Activated CD4-positive, alpha-beta T cell treated with anti-CD3 and anti-CD28 coated beads, Interleukin-2, amount 50 U/mL, for 24 hours (primary cell): ENCODE measurements at regions not wholly inside any gene's neighbourhood (a gene's known extent, or its start where the extent isn't known, plus 50 kb on each side); places are given as distances from the start of the nearest gene placed in this dataset.

Experiments used
- DNase-seq, 2 donors: peaks; one replicate each; pipeline ENCODE4 v3.0.0-alpha.2; 2020; ENCODE audit warnings: low read depth in 1 of 2, low spot score in 1 of 2

DNA sequence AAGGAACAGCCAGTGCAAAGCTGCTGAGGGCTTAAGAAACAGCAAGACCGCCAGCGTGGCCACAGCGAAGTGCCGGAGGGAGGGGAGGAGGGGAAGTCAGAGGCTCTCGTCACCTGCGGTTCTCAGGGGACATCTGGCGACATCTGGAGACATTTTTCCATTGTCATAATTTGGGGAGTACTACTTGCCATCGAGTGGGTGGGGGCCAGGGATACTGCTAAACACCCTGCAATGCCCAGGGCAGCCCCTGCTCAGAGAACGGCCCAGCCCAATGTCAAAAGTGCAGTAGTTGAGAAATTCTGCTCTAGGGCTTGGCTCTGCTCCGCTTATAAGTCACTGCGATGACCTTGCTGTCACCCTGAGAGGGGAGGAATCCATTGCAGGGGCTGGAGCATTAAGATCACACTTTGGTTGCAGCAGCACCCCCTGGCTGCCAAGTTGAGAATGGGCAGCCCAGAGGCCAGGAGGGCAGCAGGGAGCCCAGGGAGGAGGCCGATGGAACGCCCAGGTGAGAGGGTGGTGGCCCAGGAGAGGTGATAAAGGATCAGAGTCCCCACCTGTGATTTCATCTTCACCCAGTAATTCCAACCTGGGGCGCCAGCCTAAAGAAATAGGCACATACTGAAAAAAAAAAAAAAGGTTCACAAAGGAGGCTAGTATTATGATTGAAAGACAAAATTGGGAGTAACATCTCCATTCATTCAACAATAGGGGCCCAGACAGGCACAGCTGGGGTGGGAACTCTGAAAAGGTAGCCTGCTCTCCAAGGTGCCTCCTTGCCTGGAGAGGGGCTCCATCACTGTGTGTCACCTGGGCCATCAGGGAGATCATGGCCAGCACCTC lies 218.2 kb downstream of the BMP7 start:
- DNase-seq, result no peak

DNA sequence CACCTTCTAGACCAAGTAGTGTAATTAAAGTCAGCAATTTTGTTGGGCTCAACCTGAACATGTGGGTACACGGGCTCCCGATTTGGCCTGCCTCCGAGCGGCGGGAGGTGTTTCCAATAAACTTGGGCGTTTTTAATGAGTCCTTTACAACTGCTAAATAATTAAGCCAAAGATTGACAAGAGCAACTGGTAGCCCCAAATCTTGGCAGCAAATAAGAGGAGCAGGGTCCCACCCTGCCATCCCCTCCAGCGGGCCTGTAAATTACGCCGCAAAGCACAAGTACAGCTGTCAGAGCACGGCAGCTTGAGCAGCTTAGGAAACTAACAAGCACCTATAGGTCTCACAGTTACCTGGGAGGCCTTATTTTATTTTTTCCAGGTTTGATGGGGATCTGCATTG lies 217.1 kb downstream of the BMP7 start:
- no peak for DNase-seq

DNA sequence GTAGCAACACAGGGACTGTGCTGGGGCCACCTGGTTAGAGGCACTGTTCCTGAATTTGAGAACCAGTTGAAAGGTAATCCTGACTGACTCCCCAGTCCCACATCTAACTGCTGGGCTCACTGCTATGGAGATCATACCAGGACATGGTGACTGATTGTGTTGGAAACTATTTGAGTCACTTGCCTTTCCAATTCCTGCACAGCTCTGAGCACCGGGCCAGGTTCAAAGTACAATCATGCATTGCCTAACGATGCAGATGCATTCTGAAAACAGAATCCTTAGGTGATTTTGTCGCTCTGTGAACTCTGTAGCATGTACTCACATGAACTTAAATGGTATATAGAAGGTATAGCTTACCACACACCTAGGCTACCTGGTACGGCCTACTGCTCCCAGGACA lies 215.3 kb downstream of the BMP7 start:
- DNase-seq, result no peak

DNA sequence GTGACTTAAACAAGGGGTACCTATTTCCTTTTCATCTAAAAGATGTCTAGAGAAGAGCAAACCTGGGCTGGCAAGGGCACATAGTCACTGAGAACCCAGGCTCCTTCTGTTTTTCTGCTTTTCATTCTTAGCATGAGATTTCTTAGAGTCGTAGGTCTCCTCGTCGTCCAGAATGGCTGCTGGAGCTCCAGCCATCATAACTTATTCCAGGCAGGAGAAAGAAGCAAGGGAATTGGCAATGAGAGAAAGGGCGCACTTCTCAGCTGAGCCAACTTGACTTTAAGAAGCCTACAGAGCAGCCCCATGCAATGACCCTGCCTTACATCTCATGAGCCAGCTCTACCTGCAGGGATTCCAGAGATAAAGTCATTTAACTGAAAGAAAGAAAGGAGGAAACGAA lies 213.4 kb downstream of the BMP7 start:
- DNase-seq, result no peak

DNA sequence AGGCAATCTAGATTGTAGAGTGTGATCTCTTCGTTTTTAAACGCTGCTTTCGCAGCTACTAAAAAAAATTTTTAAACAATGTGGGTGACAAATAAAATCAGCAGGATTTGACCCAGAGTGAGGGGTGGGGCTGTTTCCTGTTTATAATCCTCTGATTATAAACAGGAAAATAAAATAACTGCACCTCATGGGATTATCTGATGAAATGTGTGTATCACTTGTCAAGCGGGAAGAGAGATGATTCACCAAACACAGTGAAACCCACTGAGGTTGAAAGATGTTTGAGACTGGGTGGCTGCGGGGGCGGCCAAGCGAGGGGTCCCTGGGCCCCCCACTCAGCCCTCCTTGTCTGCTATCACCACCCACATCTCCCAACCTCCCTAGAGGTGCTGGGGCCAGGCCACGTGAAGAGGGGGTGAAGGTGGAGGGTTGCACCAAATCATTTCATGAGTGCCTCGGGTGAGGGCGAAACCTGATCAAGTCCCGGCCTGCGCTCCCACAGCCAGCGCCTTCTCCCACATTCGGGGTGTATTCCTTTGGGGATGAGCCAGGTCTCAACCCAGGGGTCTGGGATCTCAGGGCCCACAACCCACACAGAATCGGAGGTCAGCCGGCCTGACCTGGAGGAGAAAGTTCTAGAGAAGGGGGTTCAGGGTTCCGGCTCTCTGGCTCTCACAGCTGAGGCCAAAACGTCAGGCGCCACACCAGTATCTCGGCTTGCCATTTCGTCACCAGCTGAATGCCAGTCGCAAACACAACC lies 212.5 kb downstream of the BMP7 start:
- no peak for DNase-seq

DNA sequence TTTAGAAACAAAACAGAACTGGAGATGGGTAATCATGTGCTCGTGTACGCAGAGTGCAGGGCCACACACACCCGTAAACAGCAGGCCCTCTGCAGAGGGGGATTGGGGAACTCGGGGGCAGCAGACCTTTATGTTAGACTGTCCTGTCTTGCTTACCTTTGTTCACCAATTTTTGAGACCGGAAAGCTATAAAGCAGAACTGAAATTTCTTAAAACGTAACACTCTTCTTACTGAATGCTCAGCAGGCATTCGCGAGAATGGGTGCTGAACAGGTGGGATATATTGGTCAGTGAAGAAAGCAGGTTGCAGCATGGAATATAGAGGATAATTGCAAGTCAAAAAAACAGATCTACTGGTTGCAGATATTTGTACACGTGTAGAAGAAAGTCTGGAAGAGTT lies 211.1 kb downstream of the BMP7 start:
- no peak for DNase-seq

DNA sequence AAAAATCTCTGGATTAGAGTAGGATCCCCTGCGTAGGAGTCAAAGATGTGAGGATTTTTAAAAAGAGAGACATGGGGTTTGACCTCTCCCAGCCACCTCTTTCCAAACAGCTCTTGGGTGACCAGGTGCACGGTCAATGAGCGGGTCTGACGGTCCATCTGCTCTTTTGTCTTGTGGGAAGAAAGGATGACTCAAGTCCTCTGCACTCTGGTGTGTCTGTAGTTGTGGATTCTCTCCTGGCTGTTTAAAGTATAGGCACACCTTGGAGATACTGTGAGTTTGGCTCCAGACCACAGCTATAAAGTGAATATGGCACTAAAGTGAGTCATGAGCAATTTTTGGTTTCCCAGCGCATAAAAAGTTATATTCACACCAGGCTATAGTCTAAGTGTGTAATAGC lies 209.8 kb downstream of the BMP7 start:
- DNase-seq, result no peak

DNA sequence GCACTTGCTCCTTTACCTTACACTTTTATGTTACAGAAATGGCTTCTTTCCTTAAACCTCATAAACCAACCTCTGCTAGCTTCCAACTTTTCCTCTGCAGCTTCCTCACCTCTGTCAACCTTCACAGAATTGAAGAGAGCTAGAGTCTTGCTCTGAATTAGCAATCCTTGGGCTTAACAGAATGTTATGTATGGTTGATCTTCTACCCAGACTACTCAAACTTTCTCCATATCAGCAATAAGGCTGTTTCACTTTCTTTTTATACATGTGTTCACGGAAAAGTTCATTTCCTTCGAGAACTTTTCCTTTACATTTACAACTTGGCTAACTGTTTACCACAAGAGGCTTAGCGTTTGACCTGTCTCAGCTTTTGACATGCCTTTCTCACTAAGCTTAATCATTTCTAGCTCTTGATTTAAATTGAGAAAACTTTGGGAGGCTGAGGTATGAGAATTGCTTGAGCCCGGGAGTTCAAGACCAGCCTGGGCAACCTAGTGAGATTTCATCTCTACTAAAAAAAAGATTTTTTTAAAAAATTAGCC lies 207.3 kb downstream of the BMP7 start:
- no peak for DNase-seq

DNA sequence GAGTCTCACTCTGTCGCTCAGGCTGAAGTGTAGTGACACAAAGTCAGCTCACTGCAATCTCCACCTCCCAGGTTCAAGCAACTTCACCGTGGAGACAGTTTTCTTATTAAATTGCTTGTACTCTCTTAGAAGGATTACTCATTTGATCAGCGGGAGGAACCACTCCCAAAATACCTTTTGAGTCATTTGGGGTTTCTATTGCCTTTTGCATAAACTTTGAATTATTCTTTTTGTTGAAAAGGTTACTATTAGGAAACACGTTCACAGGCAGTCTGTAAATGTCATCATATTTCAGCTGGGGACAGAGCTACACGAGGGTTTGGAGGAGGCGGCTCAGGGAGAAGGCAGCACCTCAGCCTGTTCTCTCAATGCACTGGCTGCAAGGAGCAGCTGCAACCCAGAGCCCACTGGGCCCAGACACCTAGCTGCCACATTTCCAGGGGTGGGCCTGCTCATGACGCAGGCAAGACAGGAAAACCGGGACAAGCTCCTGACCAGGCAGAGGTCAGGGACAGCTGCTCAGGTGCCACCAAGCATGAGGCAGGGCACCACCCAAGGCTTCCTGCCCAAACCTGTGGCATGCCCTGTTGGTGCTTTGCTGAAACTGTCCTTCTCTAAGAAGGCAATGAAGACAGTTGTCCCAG lies 205.9 kb downstream of the BMP7 start:
- DNase-seq, result no peak

DNA sequence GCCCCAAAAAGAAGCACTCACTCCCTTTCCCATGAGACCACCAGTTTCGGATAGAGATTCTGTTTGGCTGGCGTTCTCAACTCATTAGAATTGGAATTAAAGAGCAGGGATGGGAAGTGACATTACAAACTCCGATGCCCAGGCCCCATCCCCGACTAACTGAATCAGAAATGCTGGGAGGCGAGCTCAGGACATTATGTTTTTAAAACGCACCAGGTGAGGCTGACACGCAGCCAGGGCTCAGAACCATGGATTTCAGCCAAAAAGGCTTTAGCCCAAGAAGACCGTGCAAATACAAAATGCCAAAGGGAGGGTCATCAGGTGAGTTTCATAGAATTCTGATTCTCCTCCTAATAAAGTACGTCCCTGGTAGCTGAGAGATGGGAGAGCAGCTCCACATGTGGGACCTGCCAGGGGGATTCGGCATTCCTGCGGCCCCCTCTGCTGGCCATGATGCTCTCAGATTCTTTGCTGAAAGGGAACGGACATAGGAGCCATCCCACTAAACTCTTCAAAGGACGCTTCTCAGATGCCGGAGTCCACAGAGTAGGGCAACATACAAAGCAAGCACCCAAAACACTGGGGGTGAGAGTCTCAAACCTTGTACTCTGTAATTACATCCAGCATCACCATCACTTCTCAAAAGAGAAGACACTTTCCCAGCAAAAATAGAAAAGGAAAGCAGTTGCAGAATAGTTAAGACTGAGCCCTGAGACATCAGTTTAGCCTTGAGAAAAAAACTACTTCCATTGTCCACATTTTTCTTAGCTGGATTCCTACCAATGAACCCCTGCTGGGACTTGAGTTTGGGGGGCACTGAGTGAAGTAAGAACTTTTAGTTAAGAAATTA lies 205.2 kb downstream of the BMP7 start:
- no peak for DNase-seq

DNA sequence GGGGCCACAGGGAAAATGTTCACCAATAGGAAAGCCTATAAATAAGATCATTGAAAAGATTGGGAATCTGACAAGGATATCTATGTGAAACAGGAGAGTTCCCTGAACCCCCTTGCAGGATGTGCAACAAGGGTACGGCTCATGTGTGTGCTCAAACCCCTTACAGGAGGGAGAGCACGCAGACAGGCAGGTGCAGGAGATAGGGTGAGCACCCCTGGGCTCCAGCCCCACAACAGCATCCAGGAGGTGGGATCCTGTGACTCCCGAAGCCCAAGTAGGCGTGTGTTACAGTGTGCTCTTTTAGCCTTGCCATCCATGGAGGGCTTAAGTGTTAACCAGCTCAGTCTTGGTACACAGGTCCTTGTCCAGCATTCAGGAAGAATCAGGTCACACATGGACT lies 204.2 kb downstream of the BMP7 start:
- no peak for DNase-seq

DNA sequence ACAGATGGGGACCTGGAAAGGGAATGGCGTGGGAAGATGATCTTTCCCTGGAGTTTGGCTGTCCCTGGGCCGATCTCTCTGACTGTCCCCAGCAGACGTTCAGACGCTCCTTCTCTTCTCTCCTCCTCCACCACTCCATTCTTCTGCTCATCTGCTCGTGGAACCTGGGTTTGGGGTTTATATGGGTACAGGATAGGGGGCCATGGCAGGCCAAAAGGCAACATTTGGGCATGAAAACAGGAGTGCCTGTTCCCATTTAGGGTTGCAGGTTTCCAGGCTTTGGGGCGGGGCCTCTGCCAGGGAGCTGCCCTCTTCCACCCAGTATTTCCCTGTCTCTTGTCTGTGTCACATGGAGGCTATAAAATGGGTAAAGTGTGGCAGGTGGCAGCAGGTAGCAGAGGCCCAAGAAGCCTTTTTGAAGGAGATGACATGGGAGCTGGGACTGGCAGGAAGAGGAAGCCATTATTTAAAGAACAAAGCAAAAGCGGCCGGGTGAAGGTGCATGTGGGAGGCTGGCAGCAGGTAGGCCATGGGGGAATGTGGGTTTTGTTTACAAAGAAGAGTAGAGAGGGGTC lies 203.7 kb downstream of the BMP7 start:
- DNase-seq, result no peak

DNA sequence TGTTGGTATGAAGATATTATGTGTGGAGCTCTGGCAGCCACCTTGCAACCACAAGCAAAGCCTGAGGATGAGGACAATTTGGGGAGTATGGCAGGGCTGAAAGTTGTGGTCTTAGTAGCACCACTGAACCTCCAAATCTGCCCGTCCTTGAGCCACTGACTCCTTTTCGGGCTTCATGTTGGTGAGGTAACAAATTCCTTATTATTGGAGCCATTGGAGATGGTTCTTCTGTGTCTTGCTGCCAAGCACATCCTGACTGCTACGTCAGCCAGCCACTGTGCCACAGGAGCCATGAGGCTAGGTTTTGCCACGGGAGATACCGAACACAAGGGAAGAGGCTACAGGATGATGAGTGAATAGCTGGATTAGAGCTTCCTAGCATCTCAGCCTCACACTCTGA lies 201.6 kb downstream of the BMP7 start:
- no peak for DNase-seq

DNA sequence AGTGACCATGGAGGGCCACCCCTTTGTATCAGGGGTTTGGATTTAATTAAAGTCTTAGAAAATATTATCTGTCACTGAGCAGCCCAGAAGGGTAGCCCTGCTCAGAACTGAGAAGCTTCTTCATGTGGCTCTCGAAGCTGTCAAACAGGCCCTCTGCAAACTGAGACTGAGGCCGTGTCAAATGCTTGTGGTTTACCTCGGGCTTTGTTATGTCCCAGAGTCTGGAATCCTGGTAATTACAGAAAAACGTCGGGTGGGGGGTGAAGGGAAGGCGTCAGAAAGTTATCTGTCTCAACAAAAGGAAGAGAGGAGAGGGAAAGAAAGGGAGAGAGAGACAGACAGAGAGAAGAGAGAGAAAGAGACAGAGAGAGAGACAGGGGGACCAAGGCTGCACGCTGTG lies 200.8 kb downstream of the BMP7 start:
- DNase-seq, result no peak

DNA sequence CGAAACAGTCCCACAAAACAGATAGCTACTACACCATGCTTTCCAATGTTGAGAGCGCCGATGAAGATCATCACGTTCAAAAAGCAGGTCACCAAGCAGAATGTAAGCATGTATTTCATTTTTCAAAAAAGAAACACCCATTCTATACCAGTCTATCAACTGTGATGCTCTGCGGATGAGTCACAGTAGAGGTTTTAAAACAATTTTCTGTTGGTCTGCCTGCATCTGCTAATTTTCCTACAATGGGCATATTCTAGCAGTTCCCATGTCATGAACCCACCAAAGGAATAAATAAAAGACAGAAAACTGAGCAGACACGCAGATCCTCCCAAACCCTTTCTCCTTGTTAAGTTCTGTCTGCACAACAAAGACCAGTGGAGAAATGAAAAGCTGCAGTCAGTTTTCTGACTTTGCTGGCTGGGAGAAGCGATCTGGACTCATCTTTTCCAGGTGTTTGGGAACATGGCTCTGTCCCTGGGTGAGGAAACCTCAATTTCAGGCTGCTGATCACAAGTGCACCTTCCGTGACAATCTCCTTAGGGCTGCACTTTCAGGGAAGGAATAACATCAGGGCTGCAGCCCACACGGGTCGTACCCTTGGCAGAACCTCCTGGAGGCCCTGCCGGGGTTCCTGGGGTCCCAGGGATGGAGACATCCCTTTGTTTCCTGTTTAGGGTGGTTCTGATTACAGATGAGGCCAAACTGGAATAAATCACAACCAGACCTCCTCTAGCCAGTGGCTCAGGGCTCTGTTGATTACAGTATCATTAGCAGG lies 200.1 kb downstream of the BMP7 start:
- DNase-seq, result no peak

DNA sequence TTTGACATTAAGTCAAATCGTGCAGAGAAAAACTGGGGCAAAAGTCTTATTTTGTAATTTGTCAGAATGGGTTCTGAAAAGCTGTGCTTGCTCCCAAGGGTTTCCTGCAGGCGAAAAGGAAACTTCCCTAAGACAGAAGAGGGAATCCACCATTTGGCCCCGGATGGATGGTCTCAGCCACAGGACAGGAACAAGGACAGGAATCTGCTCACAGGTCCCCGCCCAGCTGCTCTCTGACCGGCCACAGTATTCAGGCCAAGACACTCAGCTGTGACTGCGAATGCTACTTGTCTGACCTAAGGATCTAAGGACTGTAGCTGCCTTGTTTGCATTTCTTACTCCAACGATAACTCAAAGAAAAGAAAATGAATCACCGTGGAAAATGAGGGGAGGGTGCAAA lies 197.0 kb downstream of the BMP7 start:
- no peak for DNase-seq

DNA sequence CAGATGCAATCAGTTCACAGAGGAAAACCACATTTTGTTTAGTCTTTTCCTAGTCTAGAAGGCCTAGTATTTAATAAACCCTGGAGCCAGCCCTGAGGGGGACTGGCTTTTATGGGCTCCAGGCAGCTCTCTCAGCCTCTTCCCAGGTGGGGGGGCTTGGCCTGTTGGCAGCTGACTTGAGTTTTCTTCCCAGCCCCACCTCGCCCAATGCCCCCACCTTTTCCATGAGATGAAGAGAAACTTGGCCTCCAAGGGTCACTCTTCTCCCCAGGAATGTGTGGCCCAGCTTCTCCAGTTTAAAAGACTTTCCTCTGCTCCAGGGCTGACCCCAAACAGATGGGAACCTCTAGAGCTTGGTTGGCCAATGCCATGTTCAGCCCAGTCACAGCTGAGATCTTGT lies 196.1 kb downstream of the BMP7 start:
- no peak for DNase-seq

DNA sequence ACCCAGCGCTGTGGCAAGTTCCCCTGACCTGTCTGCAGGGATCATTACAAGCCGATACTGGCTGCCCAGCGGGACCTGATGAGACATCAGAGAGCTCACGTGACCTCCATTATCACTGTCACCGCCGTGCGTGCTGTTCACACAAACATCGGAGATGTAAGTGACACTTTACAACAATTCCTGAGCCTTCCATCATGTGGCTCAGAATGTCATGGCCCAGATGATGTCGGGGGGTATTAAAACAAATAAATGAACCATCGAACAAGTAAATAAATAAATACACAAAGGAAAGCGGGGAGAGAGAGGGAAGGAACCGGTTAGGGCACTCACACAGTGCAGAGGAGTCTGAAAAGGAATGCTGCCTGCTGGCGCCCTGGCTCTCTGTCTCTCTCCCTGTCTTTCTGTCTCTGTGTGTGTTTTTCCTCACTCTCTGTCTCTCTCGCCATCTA lies 195.1 kb downstream of the BMP7 start:
- no peak for DNase-seq

DNA sequence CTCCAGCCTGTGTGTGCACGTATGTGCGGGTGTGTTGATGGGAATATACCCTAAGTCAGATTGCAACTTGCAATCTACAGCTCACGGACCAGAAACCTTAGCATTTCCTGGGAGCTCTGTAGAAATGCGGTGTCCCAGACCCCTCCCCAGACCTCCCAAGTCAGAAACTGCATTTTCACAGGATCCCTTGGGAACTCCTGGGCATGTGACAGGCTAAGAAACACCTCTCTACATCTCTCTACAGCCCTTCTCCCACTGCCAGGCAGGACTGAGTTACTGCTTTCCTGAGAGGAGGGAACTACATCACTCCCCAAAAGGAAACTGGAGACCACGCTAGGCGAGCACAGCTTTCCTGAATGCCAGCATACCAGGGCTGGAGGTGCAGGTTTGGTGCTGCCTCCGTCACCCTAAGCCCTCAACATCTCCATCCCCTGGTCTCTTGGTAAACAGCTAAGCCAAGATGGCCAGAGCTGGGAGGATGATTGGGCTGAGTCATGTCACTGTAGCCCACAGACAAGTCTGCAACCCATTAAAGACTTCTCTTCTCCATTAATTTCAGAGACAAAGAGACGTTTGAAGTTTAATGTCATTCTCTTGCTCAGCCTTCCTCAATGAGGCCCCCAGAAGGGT lies 194.4 kb downstream of the BMP7 start:
- no peak for DNase-seq
